Upper lobe of left lung (tissue), 4 donors: ENCODE measurements at regions not wholly inside any gene's neighbourhood (a gene's known extent, or its start where the extent isn't known, plus 50 kb on each side); places are given as distances from the start of the nearest gene placed in this dataset.

ENCODE experiments used
- CTCF ChIP-seq, 6 experiments: fragments of 450-650 bp in 4 of 6; fragments of 200-600 bp in 2 of 6; sonication (generic) in 2 of 6; IDR thresholded peaks; one replicate each; pipeline ENCODE4 v1.5.1; 2016 to 2019; ENCODE audit warnings: antibody characterized with exemption in 6 of 6
- POLR2A ChIP-seq, 4 donors: fragments of 450-650 bp; IDR thresholded peaks; one replicate each; pipeline ENCODE4 v1.5.1; 2016 to 2017; ENCODE audit warnings: antibody characterized with exemption in 4 of 4, mild to moderate bottlenecking in 2 of 4
- POLR2AphosphoS5 ChIP-seq, 2 donors: sonication (generic); formaldehyde crosslinking; IDR thresholded peaks; one replicate each; pipeline ENCODE4 v1.5.1; 2017; ENCODE audit warnings: antibody characterized with exemption in 2 of 2

- TF ChIP-seq CTCF (IDR thresholded peaks at IDR 0.05) (no peak), POLR2A (IDR thresholded peaks at IDR 0.05) (no peak), POLR2AphosphoS5 (IDR thresholded peaks at IDR 0.05) (no peak)
Observed at GRCh38 chr3:144308396-144308795, 336.8 kb downstream of the DIPK2A start.
